HL-60 (cell line): ENCODE measurements at regions not wholly inside any gene's neighbourhood (a gene's known extent, or its start where the extent isn't known, plus 50 kb on each side); places are given as distances from the start of the nearest gene placed in this dataset.
"Not testable (repeated sequence)": the region's sequence is repeated elsewhere in the genome, so short reads cannot be mapped to it uniquely, and the experiment has no call there.

Experiments used
- DNase-seq, 2 experiments: peaks; one replicate each; pipeline ENCODE4 v3.0.0-alpha.2; 2010 to 2020; ENCODE audit warnings: low read depth in 1 of 2, low spot score in 1 of 2
- H3K27ac ChIP-seq: fragments of 250-450 bp; sonication (Bioruptor Pico); replicated peaks from 2 replicates; pipeline ENCODE4 v1.5.1; 2020; ENCODE audit warnings: mild to moderate bottlenecking, moderate library complexity
- H3K27me3 ChIP-seq: fragments of 250-450 bp; sonication (Bioruptor Pico); 2 replicates; pipeline ENCODE4 v1.5.1; 2021; ENCODE audit warnings: mild to moderate bottlenecking, moderate library complexity; ENCODE audit not compliant: insufficient read depth, poor library complexity, severe bottlenecking
- H3K4me3 ChIP-seq: replicated peaks from 2 replicates; pipeline ENCODE4 v1.5.1; 2011; ENCODE audit warnings: mild to moderate bottlenecking, control low read depth, low read length; ENCODE audit not compliant: insufficient read depth

GRCh38 chr1:273772-274171 lies 177.7 kb downstream of the OR4F29 start:
- not testable (repeated sequence) for DNase-seq, H3K27me3 ChIP-seq
- peak overlapping the region; percentile 76 for H3K27ac ChIP-seq
- peak overlapping the region; percentile 49 for H3K4me3 ChIP-seq

DNA sequence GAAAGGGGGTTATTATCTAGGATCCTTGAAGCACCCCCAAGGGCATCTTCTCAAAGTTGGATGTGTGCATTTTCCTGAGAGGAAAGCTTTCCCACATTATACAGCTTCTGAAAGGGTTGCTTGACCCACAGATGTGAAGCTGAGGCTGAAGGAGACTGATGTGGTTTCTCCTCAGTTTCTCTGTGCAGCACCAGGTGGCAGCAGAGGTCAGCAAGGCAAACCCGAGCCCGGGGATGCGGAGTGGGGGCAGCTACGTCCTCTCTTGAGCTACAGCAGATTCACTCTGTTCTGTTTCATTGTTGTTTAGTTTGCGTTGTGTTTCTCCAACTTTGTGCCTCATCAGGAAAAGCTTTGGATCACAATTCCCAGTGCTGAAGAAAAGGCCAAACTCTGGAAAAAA lies 183.7 kb downstream of the OR4F29 start:
- DNase-seq, result peak; percentile 2 to 80

More for the DNA sequence above, 183.7 kb downstream of the OR4F29 start:
- H3K27me3 ChIP-seq, H3K27ac ChIP-seq, H3K4me3 ChIP-seq: not testable (repeated sequence)
